NCI-H526 treated with DMSO at 0.1 percent for 48 hours (cell line): ENCODE measurements at regions not wholly inside any gene's neighbourhood (a gene's known extent, or its start where the extent isn't known, plus 50 kb on each side); places are given as distances from the start of the nearest gene placed in this dataset.
"Not testable (repeated sequence)": the region's sequence is repeated elsewhere in the genome, so short reads cannot be mapped to it uniquely, and the experiment has no call there.

ENCODE experiments used
- DNase-seq: peaks from one replicate; lab custom pipeline; 2025; lab: John Stamatoyannopoulos, UW

DNA sequence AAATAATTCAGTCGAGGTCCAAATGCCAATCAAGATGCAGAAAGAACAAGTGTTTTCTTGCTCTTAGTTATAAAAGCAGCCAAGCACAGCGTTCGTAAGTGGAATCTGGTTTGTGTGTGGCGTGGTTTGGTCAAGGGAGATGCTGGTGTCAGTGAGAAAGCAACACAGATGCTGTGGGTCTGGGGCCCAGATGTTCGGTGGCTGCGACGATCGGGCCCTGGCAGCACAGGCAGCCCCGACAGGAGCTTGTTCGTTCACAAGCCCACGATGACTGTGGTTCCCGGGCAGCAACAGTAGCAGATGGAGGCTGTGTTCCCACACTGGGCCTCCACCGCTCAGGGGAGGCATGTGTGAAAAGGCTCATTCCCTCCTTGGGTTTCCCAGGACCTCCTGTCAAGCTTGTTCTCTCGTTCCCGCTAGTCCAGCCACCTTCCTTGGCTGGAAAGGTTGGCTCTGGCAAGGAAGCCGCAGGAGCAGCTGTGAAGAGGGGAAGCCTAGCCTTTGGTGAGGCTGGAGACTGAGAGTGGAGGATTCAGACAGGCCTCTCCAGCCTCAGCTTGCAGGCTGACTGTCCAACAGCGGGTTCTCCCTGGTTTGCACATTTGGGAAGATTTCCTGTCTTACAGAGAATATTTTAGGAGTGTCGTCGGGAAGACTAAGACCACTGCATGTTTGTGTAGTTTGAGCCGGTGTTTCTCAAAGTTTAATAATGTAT is 304.7 kb downstream of the QKI start:
- DNase-seq = no peak

- DNase-seq = no peak
These were observed 304.0 kb downstream of the QKI start for GRCh38 chr6:163718537-163718936.

GRCh38 chr6:163717106-163717764 is 302.7 kb downstream of the QKI start:
- DNase-seq = no peak

DNA sequence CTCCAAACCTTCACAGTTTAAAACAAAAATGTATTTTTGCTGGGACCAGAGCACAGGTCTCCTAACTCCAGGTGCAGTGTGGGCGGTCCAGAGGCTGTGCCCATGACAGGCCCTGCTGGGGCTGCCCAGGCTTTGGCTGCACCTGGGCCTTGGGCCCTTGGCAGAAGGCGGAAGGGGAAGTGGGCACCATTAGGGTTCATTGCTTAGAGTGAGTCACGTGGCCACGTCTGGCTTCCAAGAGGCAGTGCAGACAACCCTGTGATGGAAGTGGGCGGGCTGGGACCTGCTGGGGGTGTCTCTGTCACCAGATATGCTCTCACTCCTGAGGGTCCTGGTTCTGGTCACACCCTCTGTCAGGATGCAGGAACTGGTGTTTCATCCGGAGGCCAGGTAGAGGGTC is 302.2 kb downstream of the QKI start:
- DNase-seq = no peak

- DNase-seq = no peak
These were observed 301.3 kb downstream of the QKI start for GRCh38 chr6:163715846-163716245.

GRCh38 chr6:163714179-163714578 is 299.7 kb downstream of the QKI start:
- no peak for DNase-seq

DNA sequence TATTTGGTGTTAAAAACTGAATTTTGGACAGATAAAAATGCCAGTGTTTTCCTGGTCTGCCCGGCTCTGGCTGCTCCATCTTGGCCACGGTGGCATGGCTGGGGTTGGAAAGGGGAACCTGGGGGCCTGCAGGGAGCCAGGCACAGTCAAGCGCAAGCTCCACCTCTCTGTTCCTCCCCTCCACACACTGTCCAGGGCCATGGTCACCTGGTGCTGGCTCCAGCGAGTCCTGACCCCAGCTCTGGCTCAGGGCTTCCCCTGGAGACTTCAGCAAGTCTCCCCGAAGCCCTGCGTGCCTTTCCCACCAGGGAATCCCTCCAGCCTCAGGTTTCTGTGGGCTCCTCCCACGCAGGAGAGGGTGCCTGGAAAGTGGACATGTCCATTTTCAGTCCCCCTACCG is 298.5 kb downstream of the QKI start:
- DNase-seq = no peak

DNA sequence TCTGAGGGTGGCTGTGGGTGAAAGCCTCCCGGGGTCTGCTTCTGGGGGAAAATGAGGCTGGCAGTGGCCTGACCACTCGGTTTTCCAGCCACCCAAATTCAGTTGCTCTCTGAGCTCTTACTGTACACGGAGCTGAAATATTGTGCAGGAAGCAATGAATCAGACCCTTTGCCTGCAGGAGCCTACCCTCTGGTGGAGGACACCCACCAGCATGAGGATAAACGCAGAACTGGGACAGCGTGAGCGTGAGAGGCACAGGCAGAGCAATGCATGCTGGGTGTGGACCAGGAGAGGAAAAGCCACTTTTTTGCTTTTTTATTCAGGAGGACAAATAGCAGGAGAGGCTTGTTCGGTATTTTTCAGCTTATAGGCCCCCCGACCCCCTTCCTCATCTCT is 298.0 kb downstream of the QKI start:
- no peak for DNase-seq

- DNase-seq = no peak
These were observed 297.4 kb downstream of the QKI start for GRCh38 chr6:163711615-163712565.

- DNase-seq = no peak
These were observed 296.3 kb downstream of the QKI start for GRCh38 chr6:163710532-163711470.

DNA sequence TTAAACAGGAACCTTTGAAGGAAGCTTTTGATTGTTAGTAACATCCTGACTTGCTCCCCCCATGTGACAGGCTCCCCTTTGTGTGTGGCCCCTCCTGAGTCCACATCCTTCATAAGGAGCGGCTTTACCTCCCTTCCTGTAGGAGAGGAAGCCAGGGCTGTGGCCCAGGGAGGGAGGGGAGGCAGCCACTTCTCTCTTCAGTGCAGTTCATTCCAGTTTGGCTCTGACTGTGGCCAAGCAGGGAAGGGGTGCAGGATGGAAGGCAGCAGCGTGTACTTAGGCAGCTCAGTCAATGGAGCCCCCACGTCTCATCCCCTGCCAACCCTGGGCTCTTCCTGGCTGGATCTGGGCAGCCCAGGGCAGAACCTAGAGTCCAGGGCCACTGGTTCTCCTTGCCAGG is 295.2 kb downstream of the QKI start:
- DNase-seq = no peak

DNA sequence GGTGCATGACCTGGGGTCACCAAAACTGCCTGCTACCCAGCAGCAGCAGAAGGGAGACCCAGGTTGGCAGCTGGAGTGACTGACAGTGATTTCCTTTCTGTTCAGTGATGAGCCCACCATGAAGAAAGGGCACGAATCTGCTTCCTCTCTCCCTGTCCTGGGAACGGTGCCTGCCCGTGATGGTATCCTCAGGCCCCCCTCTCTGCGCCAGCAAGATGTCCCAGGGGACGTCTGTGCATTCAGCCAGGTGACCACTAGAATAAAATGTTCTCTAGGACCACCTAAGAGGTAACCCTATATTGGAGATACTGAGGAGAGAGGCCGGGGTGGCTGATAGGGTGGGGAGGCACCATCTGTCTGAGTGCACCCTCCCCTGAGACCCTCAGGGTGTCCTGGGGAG is 294.7 kb downstream of the QKI start:
- DNase-seq = no peak

DNA sequence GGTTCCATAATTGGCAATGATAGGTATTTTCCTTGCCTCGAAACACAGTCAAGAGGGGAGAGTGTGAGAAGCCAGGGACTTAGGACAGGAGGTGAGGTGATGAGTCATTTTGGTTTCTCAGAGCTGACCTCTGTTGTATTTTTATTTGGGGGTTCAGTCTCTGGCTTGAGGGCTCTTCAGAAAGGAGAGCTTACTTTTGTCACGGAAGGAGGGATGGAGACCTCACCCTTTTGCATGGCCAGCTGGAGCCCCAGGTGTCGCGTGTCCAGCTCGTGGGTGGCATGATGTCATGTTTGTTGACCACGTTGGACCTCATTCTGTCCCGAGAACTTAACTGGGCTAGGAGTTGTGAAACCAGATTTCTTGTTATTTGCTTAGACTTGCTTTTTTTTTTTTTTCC is 293.9 kb downstream of the QKI start:
- DNase-seq = no peak

- DNase-seq = no peak
These were observed 293.2 kb downstream of the QKI start for GRCh38 chr6:163707387-163708355.

DNA sequence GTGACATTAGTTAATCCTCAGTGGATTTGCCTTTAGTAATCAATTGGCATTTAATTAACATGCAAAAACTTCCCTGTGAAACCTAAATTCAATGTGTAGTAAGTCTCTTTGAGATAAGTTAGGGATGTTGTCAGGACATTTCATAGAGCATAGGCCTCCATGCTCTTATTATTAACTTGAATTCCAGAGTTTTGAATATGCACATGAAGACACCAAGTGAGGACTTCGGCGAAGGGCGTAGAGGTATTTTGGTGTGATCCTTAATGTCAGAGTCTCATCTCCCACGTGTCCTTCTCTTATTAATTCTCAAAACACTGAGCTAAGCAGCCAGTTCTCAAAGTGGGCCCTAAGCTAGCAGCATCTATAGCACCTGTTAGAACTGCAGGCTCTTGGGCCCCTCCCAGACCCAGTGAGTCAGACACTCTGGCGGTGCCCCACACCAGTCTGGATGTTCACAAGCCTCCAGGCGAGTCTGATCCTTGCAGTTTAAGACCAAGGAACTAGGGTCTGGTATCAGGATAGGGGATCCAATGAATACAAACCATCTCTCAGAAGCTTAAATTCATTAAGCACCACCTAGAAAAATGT is 292.1 kb downstream of the QKI start:
- no peak for DNase-seq

DNA sequence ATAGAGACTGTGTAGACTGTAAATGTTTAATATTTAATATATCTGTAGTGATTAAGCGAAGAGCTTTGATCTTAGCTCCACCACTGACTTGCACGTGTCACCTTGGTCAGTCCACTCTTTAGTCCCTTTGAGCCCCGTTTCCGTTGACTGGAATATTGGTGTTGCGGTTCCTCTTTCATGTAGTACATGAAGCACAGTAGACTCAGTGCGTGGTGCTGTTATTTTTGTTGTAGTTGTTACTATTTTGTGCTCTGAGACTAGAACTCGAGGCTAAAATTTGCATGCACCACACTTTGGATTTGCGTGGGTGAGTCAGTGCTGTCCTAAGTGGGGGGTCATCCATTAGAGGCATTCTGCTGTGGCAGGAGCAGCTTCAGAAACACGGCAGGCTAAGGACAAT is 291.4 kb downstream of the QKI start:
- no peak for DNase-seq

- DNase-seq = no peak
These were observed 288.2 kb downstream of the QKI start for GRCh38 chr6:163702736-163703135.

GRCh38 chr6:163701762-163702161 is 287.2 kb downstream of the QKI start:
- no peak for DNase-seq

DNA sequence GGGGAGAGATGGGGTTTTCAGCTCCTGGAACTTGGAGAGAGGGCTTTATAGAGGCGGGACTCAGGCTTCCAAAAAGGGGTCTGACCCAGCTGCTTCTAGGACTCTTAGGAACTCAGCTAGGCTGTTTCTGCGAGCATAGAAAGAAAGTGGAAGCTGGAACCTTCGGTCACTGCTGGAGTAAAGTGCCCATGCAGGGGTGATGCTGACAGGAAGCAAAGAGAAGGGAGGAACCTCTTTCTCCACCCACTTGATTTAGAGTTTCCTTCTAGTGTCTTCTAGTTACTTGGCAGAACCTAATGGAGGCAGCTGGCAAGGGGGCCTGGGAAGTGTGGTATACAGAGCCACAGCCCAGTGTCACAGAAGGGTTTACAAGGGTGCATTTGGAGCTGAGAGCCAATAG is 283.6 kb downstream of the QKI start:
- no peak for DNase-seq

DNA sequence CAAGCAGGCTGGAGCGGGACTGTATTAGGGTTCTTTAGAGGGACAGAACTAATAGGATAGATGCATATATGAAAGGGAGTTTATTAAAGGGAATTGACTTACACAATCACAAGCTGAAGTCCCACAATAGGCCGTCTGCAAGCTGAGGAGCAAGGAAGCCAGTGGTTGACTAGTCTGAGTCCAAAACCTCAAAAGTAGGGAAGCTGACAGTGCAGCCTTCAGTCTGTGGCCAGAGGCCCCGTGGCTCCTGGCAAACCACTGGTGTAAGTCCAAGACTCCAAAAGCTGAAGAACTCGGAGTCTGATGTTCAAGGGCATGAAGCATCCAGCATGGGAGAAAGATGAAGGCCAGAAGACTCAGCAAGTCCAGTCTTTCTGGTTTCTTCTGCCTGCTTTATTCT is 281.8 kb downstream of the QKI start:
- not testable (repeated sequence) for DNase-seq
